SH-SY5Y (cell line): ENCODE measurements at regions not wholly inside any gene's neighbourhood (a gene's known extent, or its start where the extent isn't known, plus 50 kb on each side); places are given as distances from the start of the nearest gene placed in this dataset.

Experiments used
- GATA2 ChIP-seq: IDR thresholded peaks from 2 replicates; pipeline ENCODE4 v1.6.1; 2011; ENCODE audit warnings: mild to moderate bottlenecking, low read depth, low read length
- GATA3 ChIP-seq: IDR thresholded peaks from 2 replicates; pipeline ENCODE4 v1.6.1; 2011; ENCODE audit warnings: low read depth, mild to moderate bottlenecking, low read length, moderate library complexity

DNA sequence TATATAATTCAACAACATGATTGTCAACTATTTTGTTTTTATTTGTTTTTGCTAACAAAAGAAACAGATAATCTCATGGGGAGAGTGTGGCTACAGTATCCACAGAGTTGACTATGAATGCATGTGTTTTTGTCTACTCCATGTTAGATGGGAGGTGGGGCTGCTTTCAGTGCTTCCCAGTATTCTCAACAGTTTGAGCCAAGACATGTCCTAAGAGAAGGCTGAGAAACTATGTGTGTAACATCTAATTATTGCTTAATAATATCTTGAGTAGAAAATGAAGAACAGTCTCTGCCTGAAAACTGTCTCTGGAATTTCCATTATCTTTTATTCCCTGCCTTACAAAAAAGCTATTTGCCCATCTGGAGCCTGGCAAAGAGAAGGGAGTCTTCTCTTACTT, 178.8 kb upstream of the MMADHC start:
- TF ChIP-seq GATA2: no peak
- TF ChIP-seq GATA3: no peak
